Activated naive CD8-positive, alpha-beta T cell treated with anti-CD3 and anti-CD28 coated beads, Interleukin-2, amount 50 U/mL, for 24 hours (primary cell): ENCODE measurements at regions not wholly inside any gene's neighbourhood (a gene's known extent, or its start where the extent isn't known, plus 50 kb on each side); places are given as distances from the start of the nearest gene placed in this dataset.
"Not testable (repeated sequence)": the region's sequence is repeated elsewhere in the genome, so short reads cannot be mapped to it uniquely, and the experiment has no call there.

ENCODE experiments used
- ATAC-seq: fragments of 150-1000 bp; cut with Tn5 transposase; one replicate; pipeline ENCODE4 v1.10.0; 2021
- DNase-seq: peaks from one replicate; pipeline ENCODE4 v3.0.0; 2021
- H3K27ac Mint-ChIP-seq: one replicate; pipeline ENCODE4 v1.8.0; 2021; ENCODE audit warnings: mild to moderate bottlenecking, mixed read lengths
- H3K27me3 Mint-ChIP-seq: one replicate; pipeline ENCODE4 v1.8.0; 2021; ENCODE audit warnings: mixed read lengths
- H3K36me3 Mint-ChIP-seq: one replicate; pipeline ENCODE4 v1.8.0; 2021; ENCODE audit warnings: low read depth, mixed read lengths
- H3K4me1 Mint-ChIP-seq: one replicate; pipeline ENCODE4 v1.8.0; 2021; ENCODE audit warnings: mixed read lengths
- H3K4me3 Mint-ChIP-seq: one replicate; pipeline ENCODE4 v1.8.0; 2021; ENCODE audit warnings: mild to moderate bottlenecking, moderate library complexity, mixed read lengths
- H3K9me3 Mint-ChIP-seq: one replicate; pipeline ENCODE4 v1.8.0; 2021; ENCODE audit warnings: mixed read lengths

DNA sequence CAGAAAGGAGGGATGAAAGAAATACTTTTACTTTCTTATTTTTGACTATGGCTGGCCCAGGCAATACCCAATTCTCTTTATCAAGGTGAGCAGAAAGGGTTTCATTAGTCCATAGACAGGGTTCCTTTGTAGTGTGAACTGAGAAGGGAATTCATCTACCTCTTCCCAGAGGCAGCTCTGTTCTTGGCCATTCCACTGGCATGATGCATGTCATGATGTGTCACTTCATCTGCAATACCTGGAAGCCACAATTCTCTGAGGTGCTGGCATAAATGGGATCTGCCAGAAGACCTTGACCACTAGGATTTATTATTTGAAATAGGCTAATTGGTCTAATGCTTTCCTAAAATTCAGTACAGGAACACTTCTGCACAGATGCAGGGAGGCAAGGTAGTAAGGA is 542.8 kb downstream of the RFC3 start:
- Mint-ChIP-seq H3K9me3 (peaks cover 3% of the 10 kb centered on the region), H3K4me1 (no peaks in the 10 kb centered on the region), H3K36me3 (no peaks in the 10 kb centered on the region), H3K27ac (no peak overlapping the region), H3K4me3 (no peak overlapping the region), H3K27me3 (no peaks in the 10 kb centered on the region)
- DNase-seq (no peak), ATAC-seq (no peak)

DNA sequence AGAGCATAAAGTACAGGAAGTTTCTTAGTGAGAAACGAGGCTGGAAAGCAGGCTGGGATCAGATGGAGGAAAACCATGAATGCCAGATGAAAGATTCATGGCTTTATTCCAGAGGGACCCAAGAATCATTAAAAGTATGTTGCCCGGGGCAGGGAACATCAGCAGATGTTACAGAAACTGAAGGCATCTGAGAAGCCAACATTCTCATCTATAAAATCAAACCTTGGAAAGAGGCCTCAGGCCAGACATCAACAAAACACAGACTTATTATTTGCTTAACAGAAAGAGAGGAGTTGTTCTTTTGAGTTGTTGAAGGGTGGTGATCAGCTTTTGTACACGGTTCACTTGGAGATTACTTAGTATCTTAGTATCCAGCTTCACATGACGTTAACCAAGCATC is 543.6 kb downstream of the RFC3 start:
- ATAC-seq (no peak), DNase-seq (no peak)
- no peaks in the 10 kb centered on the region for H3K36me3 Mint-ChIP-seq
- H3K27me3 Mint-ChIP-seq = no peaks in the 10 kb centered on the region
- no peak overlapping the region for H3K27ac Mint-ChIP-seq
- H3K4me3 Mint-ChIP-seq = no peak overlapping the region
- no peaks in the 10 kb centered on the region for H3K4me1 Mint-ChIP-seq
- peaks cover 3% of the 10 kb centered on the region for H3K9me3 Mint-ChIP-seq

DNA sequence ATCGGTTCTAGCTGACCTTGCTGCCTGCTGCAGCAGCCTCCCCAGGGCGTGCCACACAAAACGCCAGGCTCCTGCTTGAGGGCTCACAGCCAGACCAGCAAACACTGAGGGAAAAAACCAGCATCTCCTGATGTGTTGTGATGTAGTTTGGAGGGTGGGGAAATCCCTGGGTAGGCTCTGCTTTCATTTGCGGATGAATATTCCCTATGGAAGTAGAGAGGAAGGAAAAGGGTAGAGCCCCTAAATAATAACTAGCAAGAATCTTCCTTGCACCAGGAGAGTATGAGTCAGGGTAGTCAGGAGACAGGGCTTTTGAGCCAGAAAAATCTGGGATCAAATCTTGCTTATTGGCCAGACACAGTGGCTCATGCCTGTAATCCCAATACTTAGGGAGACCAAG is 545.3 kb downstream of the RFC3 start:
- Mint-ChIP-seq H3K4me1 (no peaks in the 10 kb centered on the region), H3K36me3 (no peaks in the 10 kb centered on the region), H3K9me3 (peaks cover 3% of the 10 kb centered on the region), H3K27ac (no peak overlapping the region), H3K4me3 (no peak overlapping the region), H3K27me3 (no peaks in the 10 kb centered on the region)
- ATAC-seq = no peak
- no peak for DNase-seq

DNA sequence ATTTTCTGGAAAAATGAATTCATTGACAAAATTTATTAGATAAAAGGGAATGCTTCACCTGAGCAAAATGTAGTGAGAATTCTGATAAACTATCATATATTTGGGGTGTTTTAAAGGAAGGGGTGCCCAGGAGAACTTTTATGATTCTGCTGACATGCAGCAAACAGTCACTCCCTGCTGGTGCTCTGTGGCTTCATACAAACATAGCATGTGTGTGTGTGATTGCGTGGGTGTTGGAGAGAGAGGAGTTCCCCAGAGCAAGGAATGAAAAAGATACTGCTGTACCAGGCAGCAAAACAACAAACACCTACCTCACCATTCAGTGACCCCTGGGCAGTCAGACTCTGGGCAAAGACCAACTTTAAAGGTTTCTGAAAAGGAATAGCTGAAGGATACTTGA is 546.7 kb downstream of the RFC3 start:
- DNase-seq = no peak
- no peak for ATAC-seq
- Mint-ChIP-seq H3K27me3 (no peaks in the 10 kb centered on the region), H3K36me3 (no peaks in the 10 kb centered on the region), H3K4me1 (no peaks in the 10 kb centered on the region), H3K9me3 (peaks cover 3% of the 10 kb centered on the region), H3K4me3 (no peak overlapping the region), H3K27ac (no peak overlapping the region)

DNA sequence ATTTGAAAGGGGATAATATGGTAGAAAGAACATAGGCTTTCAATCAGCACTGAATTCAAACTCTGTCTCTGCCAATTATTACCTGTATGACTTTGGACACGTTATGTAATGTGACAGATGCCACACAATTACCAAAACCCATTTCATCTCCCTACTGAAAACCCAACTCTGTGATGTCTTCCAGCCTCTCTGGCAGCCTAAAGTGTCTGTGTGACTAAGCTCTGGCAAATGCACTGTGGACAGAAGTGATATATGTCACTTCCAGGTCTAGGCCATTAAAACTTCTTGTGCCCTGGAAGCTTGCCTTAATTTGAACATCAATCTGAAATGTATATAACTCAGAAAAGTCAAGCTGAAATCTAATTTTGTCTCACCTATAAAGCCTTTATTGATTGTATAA is 552.0 kb downstream of the RFC3 start:
- DNase-seq (no peak), ATAC-seq (no peak)
- Mint-ChIP-seq H3K36me3 (no peaks in the 10 kb centered on the region), H3K9me3 (peaks cover 4% of the 10 kb centered on the region), H3K27me3 (no peaks in the 10 kb centered on the region), H3K4me1 (no peaks in the 10 kb centered on the region), H3K27ac (no peak overlapping the region), H3K4me3 (no peak overlapping the region)

DNA sequence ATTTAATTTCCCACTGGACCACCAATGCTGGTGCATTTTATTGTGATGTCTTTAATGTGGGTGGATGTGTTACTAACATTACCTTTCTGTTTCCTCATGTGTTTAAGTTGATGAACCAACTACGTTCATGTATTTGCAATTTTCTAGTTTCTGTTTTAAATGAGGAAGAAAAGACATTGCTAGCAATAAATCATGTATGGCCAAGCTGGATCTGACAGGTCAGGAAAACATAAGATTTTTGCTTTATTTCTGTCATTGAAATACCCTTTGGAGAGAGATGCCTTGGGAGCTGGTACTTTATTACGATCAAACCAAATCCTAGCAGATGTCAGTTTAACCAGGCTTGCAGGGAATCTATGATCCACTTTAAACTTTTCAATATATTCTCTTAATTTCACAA is 553.2 kb downstream of the RFC3 start:
- H3K4me3 Mint-ChIP-seq = no peak overlapping the region
- DNase-seq (no peak), ATAC-seq (no peak)
- no peaks in the 10 kb centered on the region for H3K27me3 Mint-ChIP-seq
- no peak overlapping the region for H3K27ac Mint-ChIP-seq
- peaks cover 4% of the 10 kb centered on the region for H3K9me3 Mint-ChIP-seq
- H3K4me1 Mint-ChIP-seq = no peaks in the 10 kb centered on the region
- no peaks in the 10 kb centered on the region for H3K36me3 Mint-ChIP-seq

DNA sequence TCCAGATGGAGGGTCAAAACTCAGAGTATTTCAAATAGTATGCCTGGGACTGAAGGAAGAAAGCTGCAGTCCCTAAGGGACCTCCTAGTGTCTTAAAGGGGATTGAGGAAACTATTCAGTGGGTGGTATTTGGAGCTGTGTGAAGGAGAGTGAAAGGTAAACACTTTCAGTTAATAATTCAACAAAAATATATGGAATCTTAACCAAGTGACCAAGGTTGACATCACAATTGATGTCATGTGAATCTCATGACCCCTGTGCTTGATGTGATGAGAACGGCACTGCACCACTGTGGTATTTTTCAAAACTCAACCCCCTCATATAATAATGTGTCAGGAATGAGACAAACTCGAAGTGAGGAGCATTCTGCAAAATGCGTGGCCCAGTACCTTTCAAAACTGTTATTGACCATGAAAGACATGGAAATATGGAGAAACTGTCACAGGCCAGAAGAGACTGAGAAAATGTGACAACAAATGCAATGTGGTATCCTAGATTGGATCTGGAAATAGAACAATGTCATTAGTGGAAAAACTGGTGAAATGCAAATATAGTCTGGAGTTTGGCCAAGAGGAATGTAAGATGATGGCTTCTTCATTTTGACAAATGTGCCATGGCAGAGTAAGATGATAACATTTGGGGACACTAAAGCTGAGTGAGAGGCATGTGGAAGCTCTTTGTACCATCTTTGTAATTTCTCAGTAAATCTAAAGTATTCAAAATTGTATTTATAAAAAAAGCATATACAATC is 553.9 kb downstream of the RFC3 start:
- Mint-ChIP-seq H3K27ac (no peak overlapping the region), H3K4me3 (no peak overlapping the region), H3K9me3 (peaks cover 7% of the 10 kb centered on the region), H3K4me1 (no peaks in the 10 kb centered on the region), H3K36me3 (no peaks in the 10 kb centered on the region), H3K27me3 (no peaks in the 10 kb centered on the region)
- no peak for ATAC-seq
- no peak for DNase-seq

DNA sequence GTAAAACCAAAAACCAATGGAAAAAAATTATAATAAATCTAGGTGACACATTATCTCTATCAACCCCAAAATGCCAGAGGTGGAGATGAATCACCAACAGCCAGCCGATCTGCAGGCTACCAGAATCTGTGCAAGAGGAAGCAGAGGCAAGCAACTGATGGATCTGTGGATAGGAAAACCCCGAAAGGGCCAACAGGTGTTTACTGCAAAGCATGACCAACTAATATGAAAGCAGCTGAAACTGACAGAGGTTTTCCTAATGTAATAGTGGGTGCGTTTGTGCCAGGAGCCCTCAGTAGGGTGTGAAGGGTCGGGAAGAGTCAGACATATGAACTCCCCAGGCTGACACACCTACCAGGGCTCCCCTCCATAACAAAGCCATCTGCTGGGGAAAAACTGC is 554.6 kb downstream of the RFC3 start:
- ATAC-seq (no peak), DNase-seq (no peak)
- Mint-ChIP-seq H3K27ac (no peak overlapping the region), H3K9me3 (peaks cover 7% of the 10 kb centered on the region), H3K4me1 (no peaks in the 10 kb centered on the region), H3K36me3 (no peaks in the 10 kb centered on the region), H3K4me3 (no peak overlapping the region), H3K27me3 (no peaks in the 10 kb centered on the region)

DNA sequence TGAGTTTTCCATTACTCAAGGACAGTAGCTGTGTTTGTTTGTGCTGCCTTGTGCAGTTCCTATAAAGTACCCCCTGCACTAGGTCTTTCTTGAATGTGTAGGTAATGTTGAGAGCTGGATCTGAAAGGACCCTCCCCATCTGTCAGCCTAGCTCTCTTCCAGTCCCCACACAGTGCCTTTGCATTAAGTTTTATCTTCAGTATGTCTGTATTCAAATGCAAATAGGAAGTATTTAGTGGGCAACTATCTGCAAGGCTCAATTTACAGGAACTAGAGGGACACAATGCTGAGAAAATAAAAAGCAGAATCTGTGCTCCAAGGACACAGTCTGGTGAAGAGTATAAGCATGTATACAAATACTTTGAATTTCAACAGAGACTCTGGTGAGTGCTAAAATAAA is 558.5 kb downstream of the RFC3 start:
- Mint-ChIP-seq H3K4me1 (no peaks in the 10 kb centered on the region), H3K4me3 (no peak overlapping the region), H3K36me3 (no peaks in the 10 kb centered on the region), H3K27me3 (no peaks in the 10 kb centered on the region), H3K27ac (no peak overlapping the region), H3K9me3 (peaks cover 7% of the 10 kb centered on the region)
- no peak for DNase-seq
- ATAC-seq = no peak

DNA sequence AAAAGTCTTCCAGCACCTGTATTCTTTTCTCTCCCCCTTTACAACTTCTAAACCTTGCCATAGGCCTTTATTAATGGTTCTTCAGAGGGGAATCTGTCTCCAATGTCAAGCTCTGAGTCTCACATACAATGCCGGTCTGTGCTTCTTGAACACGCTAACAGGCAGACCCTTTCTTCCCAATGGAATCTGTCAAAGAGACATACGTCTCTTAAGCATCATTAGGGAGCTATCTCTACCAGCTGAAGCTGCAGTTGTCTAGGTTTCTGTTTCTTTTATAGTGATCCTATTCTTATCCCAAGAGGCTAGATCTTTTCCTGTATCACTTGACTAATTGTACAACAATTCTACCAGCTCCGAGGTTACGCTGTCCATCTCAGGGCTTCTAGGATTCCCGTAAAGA is 560.8 kb upstream of the NBEA start:
- no peak overlapping the region for H3K27ac Mint-ChIP-seq
- no peaks in the 10 kb centered on the region for H3K4me1 Mint-ChIP-seq
- no peak for DNase-seq
- H3K9me3 Mint-ChIP-seq = peaks cover 3% of the 10 kb centered on the region
- H3K4me3 Mint-ChIP-seq = no peak overlapping the region
- no peak for ATAC-seq
- H3K36me3 Mint-ChIP-seq = no peaks in the 10 kb centered on the region
- H3K27me3 Mint-ChIP-seq = no peaks in the 10 kb centered on the region

DNA sequence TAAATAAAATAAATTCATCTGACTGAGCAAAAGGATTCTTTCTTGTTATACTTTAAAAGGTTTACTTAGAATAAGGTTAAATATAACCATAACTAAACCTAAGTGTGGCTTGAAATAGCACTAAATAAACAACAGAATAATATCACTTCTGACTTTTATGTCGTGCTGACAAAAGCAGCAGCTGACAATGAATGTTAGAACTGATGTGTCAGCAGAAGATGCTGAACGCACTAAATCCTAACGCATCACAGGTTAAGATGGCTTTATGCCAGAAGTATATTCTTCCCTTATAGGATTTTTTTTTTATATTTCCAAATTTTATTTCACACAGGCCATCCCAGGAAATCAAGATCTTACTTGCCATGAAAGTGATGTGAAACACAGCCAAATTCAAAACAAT is 558.3 kb upstream of the NBEA start:
- H3K27me3 Mint-ChIP-seq = no peaks in the 10 kb centered on the region
- no peaks in the 10 kb centered on the region for H3K4me1 Mint-ChIP-seq
- no peak overlapping the region for H3K4me3 Mint-ChIP-seq
- H3K36me3 Mint-ChIP-seq = no peaks in the 10 kb centered on the region
- ATAC-seq (no peak), DNase-seq (no peak)
- no peak overlapping the region for H3K27ac Mint-ChIP-seq
- H3K9me3 Mint-ChIP-seq = no peaks in the 10 kb centered on the region

DNA sequence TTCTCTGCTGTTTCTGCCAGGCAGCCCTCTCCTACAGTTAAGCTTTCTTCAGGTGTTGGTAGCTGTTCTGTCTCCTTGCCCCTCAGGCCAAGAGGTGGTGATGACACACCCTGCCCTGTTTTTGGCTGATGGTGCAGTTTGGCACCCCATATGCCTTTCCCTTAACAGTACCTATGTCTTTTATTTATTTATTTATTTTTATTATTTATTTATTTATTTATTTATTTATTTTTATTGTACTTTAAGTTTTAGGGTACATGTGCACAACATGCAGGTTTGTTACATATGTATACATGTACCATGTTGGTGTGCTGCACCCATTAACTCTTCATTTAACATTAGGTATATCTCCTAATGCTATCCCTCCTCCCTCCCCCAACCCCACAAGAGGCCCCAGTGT is 555.8 kb upstream of the NBEA start:
- ATAC-seq, H3K4me1 Mint-ChIP-seq, H3K9me3 Mint-ChIP-seq, H3K4me3 Mint-ChIP-seq, H3K36me3 Mint-ChIP-seq, H3K27ac Mint-ChIP-seq, DNase-seq, H3K27me3 Mint-ChIP-seq: not testable (repeated sequence)

DNA sequence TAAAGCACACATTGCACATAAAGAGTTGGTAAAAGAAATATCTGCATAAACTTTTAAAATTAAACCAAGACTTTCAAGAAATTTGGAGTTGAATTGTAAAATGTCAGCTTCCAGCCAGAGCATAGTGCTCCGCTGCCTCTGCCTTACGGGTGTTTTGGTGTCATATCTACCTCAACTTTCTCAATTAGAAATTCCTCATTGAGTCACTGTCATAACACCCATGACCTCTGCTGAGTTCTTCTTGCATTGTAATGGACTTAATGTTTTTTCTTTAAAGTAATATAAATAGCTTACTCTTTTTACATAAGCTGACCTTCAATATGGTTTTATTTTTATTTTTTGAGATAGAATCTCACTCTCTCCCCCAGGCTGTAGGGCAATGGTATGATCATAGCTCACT is 551.0 kb upstream of the NBEA start:
- no peak overlapping the region for H3K4me3 Mint-ChIP-seq
- H3K27me3 Mint-ChIP-seq = no peaks in the 10 kb centered on the region
- peaks cover 8% of the 10 kb centered on the region for H3K9me3 Mint-ChIP-seq
- H3K4me1 Mint-ChIP-seq = no peaks in the 10 kb centered on the region
- no peak overlapping the region for H3K27ac Mint-ChIP-seq
- DNase-seq (no peak), ATAC-seq (no peak)
- no peaks in the 10 kb centered on the region for H3K36me3 Mint-ChIP-seq

DNA sequence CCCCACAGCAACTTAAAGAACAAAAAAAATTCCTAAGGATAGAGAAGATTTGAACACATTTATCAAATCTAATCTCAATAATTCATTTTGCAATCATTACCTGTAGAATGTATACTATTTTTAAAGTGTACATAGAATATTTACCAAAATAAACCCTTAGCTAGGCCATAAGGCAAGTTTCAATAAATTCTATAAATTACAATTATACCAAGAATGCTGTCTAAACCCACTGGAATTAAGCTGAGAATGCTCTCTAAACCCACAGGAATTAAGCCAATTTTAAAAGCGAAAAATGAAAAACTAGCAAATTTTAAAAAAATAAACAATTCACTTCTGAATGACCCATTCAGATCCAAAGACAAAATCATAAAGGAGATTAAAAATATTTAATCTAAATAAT is 540.4 kb upstream of the NBEA start:
- Mint-ChIP-seq H3K9me3 (peaks cover 21% of the 10 kb centered on the region), H3K27ac (no peak overlapping the region), H3K36me3 (no peaks in the 10 kb centered on the region), H3K4me1 (no peaks in the 10 kb centered on the region), H3K27me3 (no peaks in the 10 kb centered on the region), H3K4me3 (no peak overlapping the region)
- ATAC-seq (no peak), DNase-seq (no peak)

DNA sequence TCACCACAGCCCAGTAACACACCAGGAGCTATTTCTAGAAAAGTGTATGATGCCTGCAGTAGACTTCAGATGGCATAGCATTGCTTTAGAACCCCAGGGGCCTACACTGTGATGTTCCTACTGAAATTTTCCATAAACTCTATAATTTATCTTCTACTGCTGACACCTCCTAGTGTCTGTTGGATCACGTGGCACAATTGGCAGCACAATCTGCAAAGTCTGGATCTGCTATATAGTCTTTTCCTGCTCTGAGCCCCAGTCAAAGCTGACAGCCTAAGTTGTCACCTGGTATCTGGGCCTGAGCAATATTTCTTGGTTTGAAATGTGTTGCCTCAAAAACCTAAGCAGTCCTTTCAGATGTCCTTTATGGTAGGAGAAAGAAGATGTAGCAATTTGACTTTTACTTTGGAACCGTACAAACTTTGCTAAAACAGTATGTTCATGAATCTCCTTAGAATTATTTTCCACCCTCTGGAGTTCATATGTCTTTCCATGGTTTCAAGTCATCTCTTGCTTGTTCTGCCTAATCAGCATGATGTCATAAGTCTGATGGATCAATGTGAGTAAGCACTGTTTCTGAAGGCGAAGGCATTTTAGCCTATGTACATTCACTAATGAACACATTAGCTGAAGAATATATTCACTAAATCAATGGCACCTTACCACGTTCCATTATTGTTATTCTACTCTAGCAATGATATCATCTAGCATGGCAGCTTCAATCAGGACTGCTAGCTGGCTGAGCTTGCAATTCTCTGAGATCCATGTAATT is 536.5 kb upstream of the NBEA start:
- H3K27me3 Mint-ChIP-seq = no peaks in the 10 kb centered on the region
- ATAC-seq = no peak
- no peaks in the 10 kb centered on the region for H3K4me1 Mint-ChIP-seq
- H3K9me3 Mint-ChIP-seq = peaks cover 5% of the 10 kb centered on the region
- H3K36me3 Mint-ChIP-seq = no peaks in the 10 kb centered on the region
- H3K4me3 Mint-ChIP-seq = no peak overlapping the region
- no peak overlapping the region for H3K27ac Mint-ChIP-seq
- DNase-seq = no peak
